HEK293 (cell line): ENCODE measurements at regions not wholly inside any gene's neighbourhood (a gene's known extent, or its start where the extent isn't known, plus 50 kb on each side); places are given as distances from the start of the nearest gene placed in this dataset.

Source experiments
- CTCF ChIA-PET: fragments of 350-600 bp; formaldehyde crosslinking; extraction: SDS; loops from one replicate; lab custom pipeline; 2021; ENCODE audit warnings: antibody characterized with exemption; lab: Yijun Ruan, JAX
- POLR2A ChIA-PET: fragments of 300-600 bp; formaldehyde crosslinking; extraction: SDS; loops from one replicate; lab custom pipeline; 2020; ENCODE audit warnings: antibody characterized with exemption, inconsistent platforms; lab: Yijun Ruan, JAX
- H3K27ac ChIP-seq: fragments of 200-500 bp; sonication (Bioruptor generic); 2 replicates; pipeline ENCODE4 v1.5.1; 2014; ENCODE audit warnings: low read depth, low read length, control low read depth, inconsistent platforms; ENCODE audit errors: extremely low read depth
- H3K36me3 ChIP-seq, 2 experiments: fragments of 200-500 bp in 1 of 2; sonication (Bioruptor generic) in 1 of 2; 1 replicate in 1 of 2; 2 replicates in 1 of 2; pipeline ENCODE4 v1.5.1; 2014 to 2017; ENCODE audit warnings: inconsistent platforms in 2 of 2, low read length in 2 of 2; ENCODE audit not compliant: control insufficient read depth in 2 of 2, insufficient read depth in 1 of 2
- H3K4me1 ChIP-seq: fragments of 200-500 bp; sonication (Bioruptor generic); 2 replicates; pipeline ENCODE4 v1.5.1; 2014; ENCODE audit warnings: mild to moderate bottlenecking, low read length, inconsistent platforms; ENCODE audit not compliant: control insufficient read depth, insufficient read depth
- H3K4me3 ChIP-seq: 2 replicates; pipeline ENCODE4 v1.5.1; 2011; ENCODE audit warnings: low read depth, mild to moderate bottlenecking, control low read depth, low read length, moderate library complexity
- H3K9me3 ChIP-seq: fragments of 200-500 bp; sonication (Bioruptor generic); 2 replicates; pipeline ENCODE4 v1.5.1; 2014; ENCODE audit warnings: low read depth, low read length, inconsistent platforms; ENCODE audit not compliant: control insufficient read depth, insufficient read depth
- BCL11A ChIP-seq: fragments of 450-650 bp; formaldehyde crosslinking; IDR thresholded peaks from 2 replicates; pipeline ENCODE4 v1.5.1; 2016; ENCODE audit warnings: low read depth, missing biosample characterization, missing genetic modification characterization
- KLF10 ChIP-seq: fragments of 450-650 bp; IDR thresholded peaks from 2 replicates; pipeline ENCODE4 v1.5.1; 2018; ENCODE audit warnings: missing biosample characterization, mild to moderate bottlenecking, missing genetic modification characterization
- KLF16 ChIP-seq: fragments of 450-650 bp; formaldehyde crosslinking; IDR thresholded peaks from 2 replicates; pipeline ENCODE4 v1.5.1; 2017; ENCODE audit warnings: missing biosample characterization, missing genetic modification characterization
- ZBTB48 ChIP-seq: fragments of 450-650 bp; formaldehyde crosslinking; IDR thresholded peaks from 2 replicates; pipeline ENCODE4 v1.5.1; 2016; ENCODE audit warnings: missing biosample characterization, missing genetic modification characterization
- ZNF138 ChIP-seq: fragments of 450-650 bp; formaldehyde crosslinking; IDR thresholded peaks from 2 replicates; pipeline ENCODE4 v1.5.1; 2016; ENCODE audit warnings: missing biosample characterization, missing genetic modification characterization, borderline replicate concordance
- ZNF157 ChIP-seq: fragments of 450-650 bp; formaldehyde crosslinking; IDR thresholded peaks from 2 replicates; pipeline ENCODE4 v1.5.1; 2016; ENCODE audit warnings: missing biosample characterization, missing genetic modification characterization
- ZNF174 ChIP-seq: fragments of 450-650 bp; formaldehyde crosslinking; IDR thresholded peaks from 2 replicates; pipeline ENCODE4 v1.5.0; 2017; ENCODE audit warnings: missing biosample characterization, mild to moderate bottlenecking, missing genetic modification characterization
- ZNF280C ChIP-seq: fragments of 450-650 bp; formaldehyde crosslinking; IDR thresholded peaks from 2 replicates; pipeline ENCODE4 v1.5.1; 2016; ENCODE audit warnings: missing biosample characterization, missing genetic modification characterization
- ZNF341 ChIP-seq: fragments of 450-650 bp; formaldehyde crosslinking; IDR thresholded peaks from 2 replicates; pipeline ENCODE4; 2016; ENCODE audit warnings: low read depth, missing biosample characterization, missing genetic modification characterization
- ZNF449 ChIP-seq: fragments of 450-650 bp; formaldehyde crosslinking; IDR thresholded peaks from 2 replicates; pipeline ENCODE4 v1.5.1; 2017; ENCODE audit warnings: missing biosample characterization, mild to moderate bottlenecking, missing genetic modification characterization, moderate library complexity
- ZNF473 ChIP-seq: fragments of 450-650 bp; formaldehyde crosslinking; IDR thresholded peaks from 2 replicates; pipeline ENCODE4 v1.5.1; 2017; ENCODE audit warnings: missing biosample characterization, missing genetic modification characterization
- ZNF48 ChIP-seq: fragments of 450-650 bp; formaldehyde crosslinking; IDR thresholded peaks from 2 replicates; pipeline ENCODE4 v1.5.1; 2016; ENCODE audit warnings: missing biosample characterization, missing genetic modification characterization
- ZNF561 ChIP-seq: fragments of 450-650 bp; IDR thresholded peaks from 2 replicates; pipeline ENCODE4 v1.5.1; 2018; ENCODE audit warnings: missing biosample characterization, missing genetic modification characterization, borderline replicate concordance
- ZNF585B ChIP-seq: fragments of 450-650 bp; formaldehyde crosslinking; IDR thresholded peaks from 2 replicates; pipeline ENCODE4 v1.5.1; 2016; ENCODE audit warnings: missing biosample characterization, missing genetic modification characterization
- ZNF610 ChIP-seq: fragments of 450-650 bp; formaldehyde crosslinking; IDR thresholded peaks from 2 replicates; pipeline ENCODE4 v1.5.1; 2016; ENCODE audit warnings: missing biosample characterization, missing genetic modification characterization, borderline replicate concordance
- ZNF639 ChIP-seq: fragments of 450-650 bp; formaldehyde crosslinking; IDR thresholded peaks from 2 replicates; pipeline ENCODE4 v1.5.1; 2016; ENCODE audit warnings: missing biosample characterization, missing genetic modification characterization
- ZNF645 ChIP-seq: fragments of 450-650 bp; formaldehyde crosslinking; IDR thresholded peaks from 2 replicates; pipeline ENCODE4; 2016; ENCODE audit warnings: missing biosample characterization, missing genetic modification characterization
- ZNF660 ChIP-seq: fragments of 450-650 bp; IDR thresholded peaks from 2 replicates; pipeline ENCODE4 v1.5.1; 2018; ENCODE audit warnings: missing biosample characterization, mild to moderate bottlenecking, missing genetic modification characterization
- ZSCAN30 ChIP-seq: fragments of 450-650 bp; IDR thresholded peaks from 2 replicates; pipeline ENCODE4 v1.5.1; 2018; ENCODE audit warnings: missing biosample characterization, mild to moderate bottlenecking, missing genetic modification characterization, moderate library complexity
- ZXDB ChIP-seq: fragments of 450-650 bp; formaldehyde crosslinking; IDR thresholded peaks from 2 replicates; pipeline ENCODE4 v1.5.1; 2016; ENCODE audit warnings: missing biosample characterization, missing genetic modification characterization
- TF ChIP-seq, protein P1 (sequence below): fragments of 450-650 bp; formaldehyde crosslinking; IDR thresholded peaks from 2 replicates; pipeline ENCODE4 v1.5.1; 2016; ENCODE audit warnings: missing biosample characterization, missing genetic modification characterization
- TF ChIP-seq, protein P2 (sequence below): fragments of 450-650 bp; formaldehyde crosslinking; IDR thresholded peaks from 2 replicates; pipeline ENCODE4 v1.5.1; 2016; ENCODE audit warnings: missing biosample characterization, missing genetic modification characterization
- TF ChIP-seq, protein P3 (sequence below): fragments of 450-650 bp; formaldehyde crosslinking; IDR thresholded peaks from 2 replicates; pipeline ENCODE4 v1.5.1; 2016; ENCODE audit warnings: missing biosample characterization, missing genetic modification characterization, borderline replicate concordance

DNA sequence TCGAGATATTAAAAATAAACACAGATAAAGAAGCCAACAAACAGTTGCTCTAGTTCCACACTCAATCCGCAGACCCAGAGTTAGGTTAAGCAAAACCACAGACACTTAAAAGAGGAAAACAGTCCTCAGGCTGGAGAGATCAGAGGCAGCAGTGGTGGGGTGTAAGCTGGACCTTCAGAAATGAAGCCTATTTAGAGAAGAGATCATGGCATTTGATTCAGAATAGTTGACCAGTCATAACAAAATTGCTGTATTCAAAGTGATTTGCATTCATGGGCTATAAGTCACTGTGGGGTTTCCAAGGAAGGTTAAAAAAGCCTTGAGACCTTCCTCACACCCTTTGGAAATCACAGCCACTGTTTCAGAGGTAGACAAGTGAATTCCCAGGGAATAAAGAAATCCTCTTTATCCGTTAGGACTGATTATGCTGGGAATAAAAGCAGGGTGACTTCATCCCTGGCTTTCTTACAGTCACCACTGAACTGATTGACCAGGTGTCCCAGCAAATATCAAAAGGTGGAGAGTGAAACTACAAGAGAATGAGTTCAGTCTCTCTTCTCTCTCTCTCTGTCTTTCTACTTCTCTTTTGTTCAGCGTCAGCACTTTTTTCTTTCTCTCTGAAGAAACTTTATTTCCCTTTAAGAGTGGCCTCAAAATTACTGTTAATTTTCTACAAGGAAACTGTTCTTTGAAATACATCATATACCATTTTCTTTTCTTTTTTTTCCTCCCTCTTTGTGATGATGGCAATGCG, 171.8 kb upstream of the PIK3C3 start:
- H3K36me3 ChIP-seq, result no peaks in the 10 kb centered on the region
- H3K9me3 ChIP-seq, result no peaks in the 10 kb centered on the region
- H3K4me3 ChIP-seq, result no peak overlapping the region
- CTCF ChIA-PET, result no interaction called here
- TF ChIP-seq ZNF157 (tag by site-specific recombination) (no peak), ZBTB48 (no peak), ZNF645 (tag by site-specific recombination) (no peak), ZNF280C (tag by site-specific recombination) (no peak), ZSCAN30 (tag by site-specific recombination) (no peak), ZNF561 (tag by site-specific recombination) (no peak), ZNF639 (no peak), ZNF610 (tag by site-specific recombination) (no peak), ZNF138 (no peak), KLF16 (tag by site-specific recombination) (no peak), KLF10 (tag by site-specific recombination) (no peak)
- H3K4me1 ChIP-seq, result no peaks in the 10 kb centered on the region
- no peak overlapping the region for H3K27ac ChIP-seq
- POLR2A ChIA-PET, result no interaction called here

- ChIA-PET CTCF (interaction anchor here (1.8 kb wide), 1 partner anchor 133 kb away, joined by 4 read pairs; no protein-coding TSS in a partner anchor), POLR2A (no interaction called here)
- no peak overlapping the region for H3K4me3 ChIP-seq
- no peak overlapping the region for H3K27ac ChIP-seq
- H3K36me3 ChIP-seq, result no peaks in the 10 kb centered on the region
- no peaks in the 10 kb centered on the region for H3K9me3 ChIP-seq
- no peaks in the 10 kb centered on the region for H3K4me1 ChIP-seq
- TF ChIP-seq ZNF585B (tag by site-specific recombination) (no peak), ZXDB (tag by site-specific recombination) (no peak), ZNF473 (no peak), ZNF660 (no peak), BCL11A (tag by site-specific recombination) (no peak), ZNF341 (no peak), ZNF48 (tag by site-specific recombination) (no peak), ZNF449 (tag by site-specific recombination) (no peak), ZNF174 (tag by site-specific recombination) (no peak)
- TF ChIP-seq, protein P1, sequence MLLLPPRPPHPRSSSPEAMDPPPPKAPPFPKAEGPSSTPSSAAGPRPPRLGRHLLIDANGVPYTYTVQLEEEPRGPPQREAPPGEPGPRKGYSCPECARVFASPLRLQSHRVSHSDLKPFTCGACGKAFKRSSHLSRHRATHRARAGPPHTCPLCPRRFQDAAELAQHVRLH (tag by site-specific recombination), result no peak
- TF ChIP-seq, protein P2, sequence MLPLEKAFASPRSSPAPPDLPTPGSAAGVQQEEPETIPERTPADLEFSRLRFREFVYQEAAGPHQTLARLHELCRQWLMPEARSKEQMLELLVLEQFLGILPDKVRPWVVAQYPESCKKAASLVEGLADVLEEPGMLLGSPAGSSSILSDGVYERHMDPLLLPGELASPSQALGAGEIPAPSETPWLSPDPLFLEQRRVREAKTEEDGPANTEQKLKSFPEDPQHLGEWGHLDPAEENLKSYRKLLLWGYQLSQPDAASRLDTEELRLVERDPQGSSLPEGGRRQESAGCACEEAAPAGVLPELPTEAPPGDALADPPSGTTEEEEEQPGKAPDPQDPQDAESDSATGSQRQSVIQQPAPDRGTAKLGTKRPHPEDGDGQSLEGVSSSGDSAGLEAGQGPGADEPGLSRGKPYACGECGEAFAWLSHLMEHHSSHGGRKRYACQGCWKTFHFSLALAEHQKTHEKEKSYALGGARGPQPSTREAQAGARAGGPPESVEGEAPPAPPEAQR, result no peak
- TF ChIP-seq, protein P3, sequence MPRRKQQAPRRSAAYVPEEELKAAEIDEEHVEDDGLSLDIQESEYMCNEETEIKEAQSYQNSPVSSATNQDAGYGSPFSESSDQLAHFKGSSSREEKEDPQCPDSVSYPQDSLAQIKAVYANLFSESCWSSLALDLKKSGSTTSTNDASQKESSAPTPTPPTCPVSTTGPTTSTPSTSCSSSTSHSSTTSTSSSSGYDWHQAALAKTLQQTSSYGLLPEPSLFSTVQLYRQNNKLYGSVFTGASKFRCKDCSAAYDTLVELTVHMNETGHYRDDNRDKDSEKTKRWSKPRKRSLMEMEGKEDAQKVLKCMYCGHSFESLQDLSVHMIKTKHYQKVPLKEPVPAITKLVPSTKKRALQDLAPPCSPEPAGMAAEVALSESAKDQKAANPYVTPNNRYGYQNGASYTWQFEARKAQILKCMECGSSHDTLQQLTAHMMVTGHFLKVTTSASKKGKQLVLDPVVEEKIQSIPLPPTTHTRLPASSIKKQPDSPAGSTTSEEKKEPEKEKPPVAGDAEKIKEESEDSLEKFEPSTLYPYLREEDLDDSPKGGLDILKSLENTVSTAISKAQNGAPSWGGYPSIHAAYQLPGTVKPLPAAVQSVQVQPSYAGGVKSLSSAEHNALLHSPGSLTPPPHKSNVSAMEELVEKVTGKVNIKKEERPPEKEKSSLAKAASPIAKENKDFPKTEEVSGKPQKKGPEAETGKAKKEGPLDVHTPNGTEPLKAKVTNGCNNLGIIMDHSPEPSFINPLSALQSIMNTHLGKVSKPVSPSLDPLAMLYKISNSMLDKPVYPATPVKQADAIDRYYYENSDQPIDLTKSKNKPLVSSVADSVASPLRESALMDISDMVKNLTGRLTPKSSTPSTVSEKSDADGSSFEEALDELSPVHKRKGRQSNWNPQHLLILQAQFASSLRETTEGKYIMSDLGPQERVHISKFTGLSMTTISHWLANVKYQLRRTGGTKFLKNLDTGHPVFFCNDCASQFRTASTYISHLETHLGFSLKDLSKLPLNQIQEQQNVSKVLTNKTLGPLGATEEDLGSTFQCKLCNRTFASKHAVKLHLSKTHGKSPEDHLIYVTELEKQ (tag by site-specific recombination), result no peak
These were observed 183.1 kb upstream of the PIK3C3 start for GRCh38 chr18:41771973-41772372.
